T-helper 2 cell treated with Interferon-gamma antibody and Interleukin-4, amounts not matched to agents 5 μg/mL and 100 μg/mL, for 36 hours (primary cell): ENCODE measurements at regions not wholly inside any gene's neighbourhood (a gene's known extent, or its start where the extent isn't known, plus 50 kb on each side); places are given as distances from the start of the nearest gene placed in this dataset.

Experiments used
- DNase-seq: peaks from one replicate; pipeline ENCODE4 v3.0.0; 2021; ENCODE audit warnings: low spot score
- H3K27ac Mint-ChIP-seq: one replicate; pipeline ENCODE4 v1.8.0; 2021; ENCODE audit warnings: mild to moderate bottlenecking, mixed read lengths
- H3K27me3 Mint-ChIP-seq: one replicate; pipeline ENCODE4 v1.8.0; 2021; ENCODE audit warnings: low read depth, mixed read lengths
- H3K36me3 Mint-ChIP-seq: one replicate; pipeline ENCODE4 v1.8.0; 2021; ENCODE audit warnings: low read depth, mixed read lengths
- H3K4me1 Mint-ChIP-seq: one replicate; pipeline ENCODE4 v1.8.0; 2021; ENCODE audit warnings: low read depth, mixed read lengths
- H3K4me3 Mint-ChIP-seq: one replicate; pipeline ENCODE4 v1.8.0; 2022; ENCODE audit warnings: mild to moderate bottlenecking, moderate library complexity, mixed read lengths
- H3K9me3 Mint-ChIP-seq: one replicate; pipeline ENCODE4 v1.8.0; 2021; ENCODE audit warnings: mixed read lengths

DNA sequence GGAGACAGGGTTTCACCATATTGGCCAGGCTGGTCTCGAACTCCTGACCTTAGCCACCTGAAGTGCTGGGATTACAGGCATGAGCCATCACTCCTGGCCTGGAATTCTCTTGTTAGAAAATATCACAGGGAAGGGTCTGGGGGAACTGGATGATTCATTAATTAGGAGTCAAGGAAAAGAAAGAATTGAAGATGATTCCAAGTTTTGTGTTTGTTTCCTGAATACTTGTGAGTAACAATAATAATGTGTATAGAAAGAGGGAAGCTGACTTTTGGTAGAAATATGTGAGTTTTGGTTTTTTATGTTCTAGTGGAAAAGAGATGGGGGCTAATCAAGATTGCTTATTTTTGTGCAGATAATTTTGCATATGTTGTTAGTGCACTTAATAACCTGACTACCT is 77.3 kb upstream of the CLNK start:
- no peaks in the 10 kb centered on the region for H3K27me3 Mint-ChIP-seq

DNA sequence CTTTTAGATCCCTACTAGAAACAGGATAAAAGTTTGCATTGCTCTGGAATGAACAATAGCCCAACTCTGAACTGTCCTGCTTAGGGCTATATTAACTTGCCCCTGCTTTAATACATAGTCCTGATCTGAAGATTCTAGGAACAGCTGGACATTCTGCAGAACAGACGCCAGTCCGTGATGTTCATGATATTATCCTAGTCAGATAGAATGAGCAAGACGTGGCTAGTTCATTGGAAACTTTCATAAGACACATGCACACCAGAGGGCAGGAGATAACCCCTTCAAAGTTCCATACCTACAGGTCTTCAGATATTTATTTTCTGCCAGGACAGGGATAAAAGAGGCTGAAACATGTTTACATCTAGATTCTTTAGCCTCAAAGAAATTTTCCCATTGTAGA is 75.5 kb upstream of the CLNK start:
- Mint-ChIP-seq H3K27me3 (no peaks in the 10 kb centered on the region), H3K9me3 (peaks cover 12% of the 10 kb centered on the region), H3K36me3 (no peaks in the 10 kb centered on the region), H3K4me1 (no peaks in the 10 kb centered on the region), H3K27ac (no peak overlapping the region), H3K4me3 (no peak overlapping the region)
- DNase-seq: no peak

More for the DNA sequence above, 77.3 kb upstream of the CLNK start:
- Mint-ChIP-seq H3K9me3 (peaks cover 12% of the 10 kb centered on the region), H3K4me1 (no peaks in the 10 kb centered on the region), H3K27ac (no peak overlapping the region), H3K36me3 (no peaks in the 10 kb centered on the region), H3K4me3 (no peak overlapping the region)
- DNase-seq: no peak

DNA sequence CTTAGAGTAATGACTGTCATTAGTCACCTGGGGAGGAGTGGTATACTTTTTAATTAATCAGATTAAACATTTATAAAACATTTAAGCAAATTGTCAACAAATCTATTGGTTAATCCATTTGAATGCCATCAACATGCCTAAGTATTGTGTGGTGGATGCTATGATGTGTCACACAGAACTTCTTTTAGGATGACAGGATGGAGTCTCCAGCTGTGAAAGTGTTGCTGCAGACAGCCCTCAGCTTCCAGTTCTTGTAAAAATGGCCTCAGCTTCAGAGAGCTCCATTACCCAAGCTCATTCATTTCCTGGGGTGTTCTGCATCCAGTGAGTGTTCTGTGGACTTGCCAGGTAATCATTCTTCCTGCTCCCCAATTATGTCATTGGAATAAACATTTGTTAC is 74.3 kb upstream of the CLNK start:
- no peak for DNase-seq
- H3K4me1 Mint-ChIP-seq: no peaks in the 10 kb centered on the region
- peaks cover 5% of the 10 kb centered on the region for H3K9me3 Mint-ChIP-seq
- no peaks in the 10 kb centered on the region for H3K36me3 Mint-ChIP-seq
- H3K27ac Mint-ChIP-seq: no peak overlapping the region
- no peaks in the 10 kb centered on the region for H3K27me3 Mint-ChIP-seq
- H3K4me3 Mint-ChIP-seq: no peak overlapping the region

DNA sequence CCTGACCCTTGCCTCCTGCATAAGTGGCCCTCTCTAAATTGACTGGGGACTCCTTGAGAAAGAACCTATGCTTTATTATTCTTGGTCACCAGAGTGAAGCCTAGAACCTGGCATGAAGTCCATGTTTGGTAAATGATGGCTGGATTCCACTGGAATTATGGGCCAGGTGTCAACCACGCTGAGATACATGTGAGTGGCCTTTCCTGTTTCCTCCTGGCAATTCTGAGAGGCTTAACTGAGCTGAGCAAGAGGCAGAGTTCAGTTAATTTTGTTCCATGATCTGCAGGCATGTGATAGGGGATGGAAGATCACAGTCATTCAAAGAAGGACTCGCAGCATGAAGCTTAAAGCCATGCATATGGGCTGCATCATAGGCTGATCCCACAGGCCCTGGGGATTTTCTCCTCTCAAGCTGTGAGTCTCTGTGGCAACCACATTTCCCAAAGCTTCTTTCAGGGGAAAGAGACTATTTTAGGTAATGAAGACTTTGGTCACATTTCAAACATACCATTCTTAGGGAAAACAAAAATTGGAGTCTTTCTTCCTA is 69.4 kb upstream of the CLNK start:
- H3K27ac Mint-ChIP-seq: no peak overlapping the region
- H3K27me3 Mint-ChIP-seq: peaks cover 2% of the 10 kb centered on the region
- no peaks in the 10 kb centered on the region for H3K9me3 Mint-ChIP-seq
- no peaks in the 10 kb centered on the region for H3K4me1 Mint-ChIP-seq
- H3K36me3 Mint-ChIP-seq: no peaks in the 10 kb centered on the region
- DNase-seq: no peak
- H3K4me3 Mint-ChIP-seq: no peak overlapping the region

DNA sequence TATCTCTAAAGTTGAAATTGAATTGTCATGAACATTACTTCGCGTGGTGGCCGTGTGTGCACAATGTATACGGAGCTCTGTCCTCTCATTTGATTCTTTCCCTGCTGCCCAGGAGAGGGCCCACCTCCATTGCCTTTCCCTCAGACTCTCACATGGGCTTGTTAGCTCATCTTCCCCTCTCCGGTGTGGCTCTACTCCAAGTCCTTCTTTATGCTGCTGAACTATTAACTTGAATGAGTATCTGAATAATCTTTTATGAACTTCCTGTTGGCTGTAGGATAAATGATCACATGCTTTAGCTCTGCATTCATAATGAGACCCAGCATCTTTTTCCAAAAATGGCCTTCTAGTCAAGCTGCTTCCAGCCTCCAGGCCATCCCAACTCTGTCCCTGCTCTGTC is 68.8 kb upstream of the CLNK start:
- Mint-ChIP-seq H3K4me1 (no peaks in the 10 kb centered on the region), H3K27me3 (peaks cover 2% of the 10 kb centered on the region), H3K9me3 (no peaks in the 10 kb centered on the region), H3K4me3 (no peak overlapping the region), H3K27ac (no peak overlapping the region), H3K36me3 (no peaks in the 10 kb centered on the region)
- no peak for DNase-seq

DNA sequence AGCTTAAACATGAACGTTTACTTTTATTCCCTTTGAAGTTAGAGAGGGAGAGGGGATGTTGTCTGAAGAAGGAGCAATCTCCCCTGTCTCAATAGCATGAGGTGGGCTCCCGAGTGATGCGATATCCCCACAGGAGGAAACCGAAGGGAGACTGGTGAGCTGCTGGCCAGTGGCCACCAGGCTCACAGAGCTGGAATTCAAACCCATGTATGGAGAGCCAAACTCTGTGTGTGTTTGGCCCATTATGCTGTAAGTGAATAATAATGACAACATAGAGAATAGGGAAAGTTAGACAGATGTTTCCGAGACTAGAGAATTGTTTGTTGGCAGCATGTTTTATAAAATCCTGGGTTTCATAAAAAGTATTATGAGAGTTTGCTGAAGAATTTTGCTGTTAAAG is 66.1 kb upstream of the CLNK start:
- Mint-ChIP-seq H3K9me3 (no peaks in the 10 kb centered on the region), H3K27ac (no peak overlapping the region), H3K36me3 (no peaks in the 10 kb centered on the region), H3K4me1 (no peaks in the 10 kb centered on the region), H3K4me3 (no peak overlapping the region), H3K27me3 (peaks cover 2% of the 10 kb centered on the region)
- DNase-seq: no peak

DNA sequence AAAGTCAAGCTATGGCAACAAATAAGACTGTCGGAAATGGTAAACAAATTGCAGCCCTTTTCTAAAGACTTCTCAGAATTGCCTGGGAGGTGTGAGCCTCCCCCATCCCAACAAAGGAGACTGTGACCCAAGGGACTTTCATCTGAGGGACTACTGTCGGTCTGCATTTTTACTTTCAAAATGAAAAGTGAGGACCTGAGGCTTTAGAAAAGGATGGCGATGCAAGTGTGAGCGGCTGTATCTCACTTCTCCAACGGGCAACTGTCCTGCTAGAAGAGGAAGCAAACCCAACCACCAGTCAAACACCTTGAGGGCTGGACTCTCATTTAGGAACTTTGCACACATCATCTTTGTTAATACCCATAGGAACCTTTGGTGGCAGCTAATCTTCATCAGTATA is 62.6 kb upstream of the CLNK start:
- no peak overlapping the region for H3K4me3 Mint-ChIP-seq
- no peak for DNase-seq
- no peaks in the 10 kb centered on the region for H3K36me3 Mint-ChIP-seq
- H3K9me3 Mint-ChIP-seq: no peaks in the 10 kb centered on the region
- peaks cover 2% of the 10 kb centered on the region for H3K27me3 Mint-ChIP-seq
- no peaks in the 10 kb centered on the region for H3K4me1 Mint-ChIP-seq
- H3K27ac Mint-ChIP-seq: no peak overlapping the region

DNA sequence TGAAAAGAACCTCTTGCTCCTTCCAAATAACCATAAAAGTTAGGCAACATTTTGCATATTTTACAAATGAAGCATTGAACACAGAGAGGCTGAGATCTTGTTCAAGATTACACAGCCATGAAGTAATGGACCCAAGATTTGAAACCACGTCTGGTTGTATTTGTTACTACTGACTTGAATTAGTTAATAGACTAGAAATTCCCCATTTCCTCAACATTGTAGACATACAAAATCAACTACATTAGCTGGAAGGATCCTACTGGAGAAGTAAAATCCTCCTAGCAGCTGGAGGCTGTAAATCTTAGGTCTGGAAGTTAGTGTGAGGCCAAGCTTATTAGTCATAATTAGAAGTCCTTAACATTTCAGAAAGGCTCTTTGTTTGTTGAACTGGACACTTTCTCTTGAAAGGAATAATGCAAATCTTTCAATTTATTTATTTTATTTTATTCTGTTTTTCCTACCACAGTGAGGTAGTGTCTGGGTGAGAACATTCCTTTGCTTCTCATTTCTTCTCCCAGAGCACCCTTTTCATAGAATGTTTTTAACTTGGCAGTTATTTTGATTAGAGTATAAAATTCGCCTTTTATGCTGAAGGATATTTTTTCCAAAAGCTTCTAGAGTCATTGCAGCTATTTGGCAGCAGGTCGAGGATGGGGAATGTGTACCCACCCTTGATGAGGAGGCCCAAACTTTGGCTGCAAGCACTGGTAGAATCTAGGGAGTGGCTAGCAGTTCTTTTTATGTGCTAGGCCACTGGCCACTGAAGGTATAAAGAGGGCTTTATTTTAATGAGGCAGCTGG is 62.0 kb upstream of the CLNK start:
- H3K4me3 Mint-ChIP-seq: no peak overlapping the region
- no peaks in the 10 kb centered on the region for H3K9me3 Mint-ChIP-seq
- peaks cover 2% of the 10 kb centered on the region for H3K27me3 Mint-ChIP-seq
- H3K27ac Mint-ChIP-seq: no peak overlapping the region
- DNase-seq: no peak
- no peaks in the 10 kb centered on the region for H3K4me1 Mint-ChIP-seq
- no peaks in the 10 kb centered on the region for H3K36me3 Mint-ChIP-seq

DNA sequence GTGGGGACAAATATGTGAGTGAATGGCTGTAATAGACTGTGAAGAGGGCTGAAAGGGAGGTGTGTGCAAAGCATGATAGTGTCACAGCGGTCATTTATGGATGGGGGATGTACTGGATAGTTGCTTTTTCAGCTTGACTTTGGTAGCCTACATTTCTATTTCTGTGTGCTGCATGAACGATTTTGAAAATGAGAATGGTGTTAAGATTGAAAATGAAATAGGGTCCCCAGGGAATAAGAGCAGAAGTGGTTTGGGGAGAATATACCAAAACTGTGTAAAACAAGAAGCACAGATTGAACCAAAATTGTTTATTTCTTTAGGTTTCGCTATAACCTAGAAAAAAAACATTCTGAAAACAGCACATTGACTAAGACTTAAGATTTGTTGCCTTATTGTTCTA is 58.8 kb upstream of the CLNK start:
- Mint-ChIP-seq H3K36me3 (no peaks in the 10 kb centered on the region), H3K4me1 (peaks cover 7% of the 10 kb centered on the region), H3K9me3 (no peaks in the 10 kb centered on the region), H3K4me3 (no peak overlapping the region), H3K27me3 (no peaks in the 10 kb centered on the region), H3K27ac (no peak overlapping the region)
- no peak for DNase-seq

DNA sequence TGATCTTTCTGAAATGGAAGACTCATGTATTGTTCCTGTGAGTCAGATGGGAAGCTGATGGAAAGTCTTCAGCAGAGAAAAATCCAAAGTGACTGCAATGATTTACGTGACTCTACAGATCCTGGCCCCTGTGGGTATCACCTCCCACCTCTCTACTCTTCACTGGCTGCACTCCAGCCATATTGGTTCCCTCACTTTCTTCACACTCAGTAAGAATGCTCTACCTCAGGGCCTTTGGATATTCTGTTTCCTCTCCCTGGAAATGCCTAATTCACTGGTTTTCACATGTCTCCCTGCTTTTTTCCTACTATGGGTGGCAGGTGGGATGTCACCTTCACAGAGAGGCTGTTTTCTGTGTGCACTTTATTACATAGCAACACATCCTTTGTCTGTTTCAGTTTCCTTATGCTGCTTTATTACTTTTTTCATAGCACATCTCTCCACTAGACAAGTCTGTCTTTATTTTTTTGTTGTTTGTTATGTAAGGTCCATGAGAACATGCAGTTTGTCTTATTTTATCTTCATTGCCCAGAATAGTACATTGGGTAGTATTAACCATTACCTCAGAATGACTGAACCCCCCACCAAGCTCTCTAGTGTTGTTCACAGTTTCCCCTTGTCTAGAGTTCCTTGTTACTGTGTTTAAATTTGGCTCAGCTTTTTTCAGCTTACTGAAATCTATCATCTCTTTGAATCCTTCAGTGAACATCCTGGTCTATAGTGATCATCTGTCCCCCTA is 57.6 kb upstream of the CLNK start:
- no peak overlapping the region for H3K4me3 Mint-ChIP-seq
- H3K27ac Mint-ChIP-seq: no peak overlapping the region
- H3K4me1 Mint-ChIP-seq: peaks cover 7% of the 10 kb centered on the region
- no peaks in the 10 kb centered on the region for H3K36me3 Mint-ChIP-seq
- no peaks in the 10 kb centered on the region for H3K9me3 Mint-ChIP-seq
- no peaks in the 10 kb centered on the region for H3K27me3 Mint-ChIP-seq
- DNase-seq: no peak

DNA sequence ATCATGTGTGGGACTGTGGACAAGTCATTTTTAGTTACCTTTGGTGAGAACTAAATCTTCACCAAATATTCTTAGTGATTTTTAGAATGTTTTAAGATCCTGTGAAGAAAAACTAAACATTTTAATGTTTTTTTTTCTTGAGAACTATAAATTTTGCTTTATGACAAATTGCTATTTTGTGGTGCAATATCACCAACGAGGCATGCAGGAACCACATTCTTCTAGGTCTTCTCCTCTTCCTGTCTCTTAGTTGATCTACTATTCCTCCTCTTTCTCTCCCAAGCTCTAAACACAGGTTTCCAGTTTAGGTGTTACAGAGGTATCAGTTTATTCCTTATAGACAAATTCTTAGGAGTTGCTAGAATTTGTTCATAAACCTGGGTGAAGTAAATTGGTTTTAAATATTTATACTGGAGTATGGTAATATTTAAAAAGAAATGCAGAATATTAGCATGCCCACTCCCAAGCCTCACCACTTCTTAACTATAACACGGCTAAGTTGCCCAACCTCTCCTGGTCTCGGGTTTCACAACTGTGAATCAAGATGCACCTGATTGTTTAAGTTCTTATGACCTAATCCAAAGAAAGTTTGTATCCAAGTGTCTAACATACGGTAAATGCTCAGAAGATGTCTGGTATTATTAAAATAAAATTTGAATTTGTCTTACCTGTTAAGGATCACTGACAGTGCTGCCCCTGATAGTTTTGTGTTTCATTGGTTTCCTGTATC is 56.5 kb upstream of the CLNK start:
- no peak for DNase-seq
- Mint-ChIP-seq H3K36me3 (no peaks in the 10 kb centered on the region), H3K4me1 (peaks cover 7% of the 10 kb centered on the region), H3K27me3 (no peaks in the 10 kb centered on the region), H3K9me3 (no peaks in the 10 kb centered on the region), H3K27ac (no peak overlapping the region), H3K4me3 (no peak overlapping the region)

DNA sequence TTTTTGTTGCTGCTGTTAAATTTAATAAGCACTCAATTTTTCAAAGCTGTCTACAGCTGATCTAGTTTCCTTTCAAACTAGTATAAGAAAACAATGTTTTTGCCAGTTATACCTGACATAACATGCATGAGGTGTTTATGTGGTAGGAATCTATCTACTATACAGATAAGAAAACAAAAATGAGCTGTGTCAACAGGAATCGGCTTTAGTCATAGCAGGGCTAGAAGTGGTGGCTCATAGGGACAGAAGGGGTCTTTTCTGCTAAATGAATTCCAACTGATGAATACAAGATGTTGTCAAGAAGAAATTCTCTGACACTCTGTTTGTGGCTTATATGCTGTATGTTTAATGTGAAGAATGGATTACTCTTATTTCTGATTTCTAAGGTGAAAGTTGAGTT is 55.7 kb upstream of the CLNK start:
- Mint-ChIP-seq H3K27me3 (no peaks in the 10 kb centered on the region), H3K4me1 (peaks cover 7% of the 10 kb centered on the region), H3K27ac (no peak overlapping the region), H3K36me3 (no peaks in the 10 kb centered on the region), H3K9me3 (no peaks in the 10 kb centered on the region), H3K4me3 (no peak overlapping the region)
- no peak for DNase-seq

DNA sequence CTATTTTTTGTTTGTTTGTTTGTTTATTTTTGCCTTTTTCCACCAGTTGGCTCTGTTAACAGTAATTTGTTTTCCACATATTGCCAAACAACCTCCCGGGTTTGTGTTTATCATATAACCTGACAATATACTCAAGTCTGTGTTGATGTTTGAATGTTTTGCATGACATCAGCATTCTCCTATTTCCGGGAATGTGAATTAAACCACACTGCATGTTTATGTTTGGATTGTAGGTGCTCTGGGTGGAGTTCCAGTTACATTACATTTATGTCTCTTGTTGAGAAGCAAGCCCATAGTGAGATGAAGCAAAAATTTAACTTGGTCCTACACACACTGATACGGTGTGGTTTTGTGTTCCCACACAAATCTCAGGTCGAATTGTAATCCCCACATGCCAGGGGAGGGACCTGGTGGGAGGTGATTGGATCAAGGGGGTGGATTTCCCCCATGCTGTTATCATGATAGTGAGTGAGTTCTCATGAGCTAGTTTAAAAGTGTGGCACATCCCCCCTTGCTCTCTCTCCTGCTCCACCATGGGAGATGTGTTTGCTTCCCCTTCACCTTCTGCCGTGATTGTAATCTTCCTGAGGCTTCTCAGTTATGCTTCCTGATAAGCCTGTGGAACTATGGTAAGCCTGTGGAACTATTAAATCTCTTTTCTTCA is 54.4 kb upstream of the CLNK start:
- H3K27me3 Mint-ChIP-seq: no peaks in the 10 kb centered on the region
- H3K4me1 Mint-ChIP-seq: peaks cover 7% of the 10 kb centered on the region
- DNase-seq: peak; percentile 47
- no peak overlapping the region for H3K27ac Mint-ChIP-seq
- H3K9me3 Mint-ChIP-seq: no peaks in the 10 kb centered on the region
- no peak overlapping the region for H3K4me3 Mint-ChIP-seq
- H3K36me3 Mint-ChIP-seq: no peaks in the 10 kb centered on the region
